Esophagus mucosa (tissue), 1 donor: ENCODE measurements at regions not wholly inside any gene's neighbourhood (a gene's known extent, or its start where the extent isn't known, plus 50 kb on each side); places are given as distances from the start of the nearest gene placed in this dataset.

Experiments used
- ATAC-seq: fragments of 200-7000 bp; cut with Tn5 transposase; one replicate; pipeline ENCODE4 v1.9.1; 2020
- donor health status: DM: yes; HTN: yes; CAD: no.

GRCh38 chr9:81174023-81174422 lies 515.3 kb downstream of the TLE1 start:
- ATAC-seq, result no peak

GRCh38 chr9:81171689-81172088 lies 517.7 kb downstream of the TLE1 start:
- no peak for ATAC-seq

- ATAC-seq, result no peak
Observed at GRCh38 chr9:81162361-81162760, 527.0 kb downstream of the TLE1 start.

- no peak for ATAC-seq
Observed at GRCh38 chr9:81156381-81156780, 533.0 kb downstream of the TLE1 start.

GRCh38 chr9:81150016-81150625 lies 539.2 kb downstream of the TLE1 start:
- ATAC-seq, result no peak

- no peak for ATAC-seq
Observed at GRCh38 chr9:81146684-81147337, 542.5 kb downstream of the TLE1 start.

GRCh38 chr9:81146241-81146640 lies 543.1 kb downstream of the TLE1 start:
- no peak for ATAC-seq

GRCh38 chr9:81145331-81145963 lies 543.9 kb downstream of the TLE1 start:
- no peak for ATAC-seq

GRCh38 chr9:81141961-81142360 lies 547.4 kb downstream of the TLE1 start:
- ATAC-seq, result no peak

GRCh38 chr9:81137976-81138568 lies 551.3 kb downstream of the TLE1 start:
- ATAC-seq, result no peak

- no peak for ATAC-seq
Observed at GRCh38 chr9:81132796-81133195, 556.6 kb downstream of the TLE1 start.

GRCh38 chr9:81132318-81132717 lies 557.0 kb downstream of the TLE1 start:
- no peak for ATAC-seq

GRCh38 chr9:81128701-81129100 lies 560.6 kb downstream of the TLE1 start:
- ATAC-seq, result no peak

- ATAC-seq, result peak; percentile 56
Observed at GRCh38 chr9:81125446-81126092, 563.8 kb downstream of the TLE1 start.

- ATAC-seq, result no peak
Observed at GRCh38 chr9:81123526-81123925, 565.8 kb downstream of the TLE1 start.

- ATAC-seq, result no peak
Observed at GRCh38 chr9:81122749-81123148, 566.6 kb downstream of the TLE1 start.

GRCh38 chr9:81119591-81119990 lies 569.8 kb downstream of the TLE1 start:
- no peak for ATAC-seq

- ATAC-seq, result no peak
Observed at GRCh38 chr9:81118416-81118815, 570.9 kb downstream of the TLE1 start.

GRCh38 chr9:81116340-81117137 lies 572.8 kb downstream of the TLE1 start:
- no peak for ATAC-seq

- no peak for ATAC-seq
Observed at GRCh38 chr9:81113453-81114124, 575.8 kb downstream of the TLE1 start.

GRCh38 chr9:81112627-81113452 lies 576.5 kb downstream of the TLE1 start:
- no peak for ATAC-seq
